HCT116 (cell line): ENCODE measurements at regions not wholly inside any gene's neighbourhood (a gene's known extent, or its start where the extent isn't known, plus 50 kb on each side); places are given as distances from the start of the nearest gene placed in this dataset.

ENCODE experiments used
- ATAC-seq: fragments of 200-7000 bp; cut with Tn5 transposase; 2 replicates; pipeline ENCODE4 v1.9.1; 2020; ENCODE audit warnings: mild to moderate bottlenecking, moderate library complexity
- BruUV-seq: library from RNA; stranded (reverse); fragments of 400-500 nt; replicated peaks from 2 replicates; lab custom pipeline; 2021; lab: Mats Ljungman, UMichigan
- CTCF ChIA-PET: fragments of 300-600 bp; sonication (Branson Sonifier 250); formaldehyde crosslinking; loops from one replicate; lab custom pipeline; 2021; ENCODE audit warnings: antibody characterized with exemption; lab: Charles Lee
- POLR2A ChIA-PET: fragments of 300-600, 350-600 bp; sonication (Branson Sonifier 250); formaldehyde crosslinking; loops from one replicate; lab custom pipeline; 2021; ENCODE audit warnings: antibody characterized with exemption; lab: Charles Lee
- RAD21 ChIA-PET, 2 experiments: fragments of 300-600 bp; sonication (Branson Sonifier 250); formaldehyde crosslinking; loops; one replicate each; lab custom pipeline; 2023; ENCODE audit warnings: low total read pairs in 2 of 2; ENCODE audit not compliant: uncharacterized antibody in 2 of 2, unreplicated experiment in 2 of 2, low non-redundant PET in 1 of 2; lab: Charles Lee
- DNase-seq: peaks from one replicate; pipeline ENCODE4 v3.0.0-alpha.2; 2010; ENCODE audit warnings: low read depth, low spot score
- H2AFZ ChIP-seq: fragments of 200-600 bp; shearing (Covaris generic), sonication (generic); 2 replicates; pipeline ENCODE4 v1.6.1; 2017; ENCODE audit warnings: low read depth, mixed run types, mixed read lengths, antibody characterized with exemption, low read length; ENCODE audit not compliant: poor library complexity, severe bottlenecking
- H3K27ac ChIP-seq: 2 replicates; pipeline ENCODE4 v1.5.1; 2012; ENCODE audit warnings: low read depth, low read length
- H3K27me3 ChIP-seq: fragments of 200-600 bp; sonication (generic); 2 replicates; pipeline ENCODE4 v1.6.1; 2016; ENCODE audit warnings: mixed run types, low read length, mixed read lengths; ENCODE audit not compliant: insufficient read depth
- H3K36me3 ChIP-seq, 2 experiments: fragments of 200-500 bp in 1 of 2; fragments of 200-600 bp in 1 of 2; sonication (Bioruptor generic) in 1 of 2; sonication (generic) in 1 of 2; 2 replicates each; pipeline versions ENCODE4 v1.5.1 to v1.6.1; 2014 to 2016; ENCODE audit warnings: low read length in 2 of 2, inconsistent platforms in 1 of 2, mixed read lengths in 1 of 2, mixed run types in 1 of 2; ENCODE audit not compliant: insufficient read depth in 2 of 2, control insufficient read depth in 1 of 2
- H3K4me1 ChIP-seq, 2 experiments: fragments of 200-600 bp in 1 of 2; sonication (generic) in 1 of 2; 2 replicates each; pipeline versions ENCODE4 v1.5.1 to v1.6.1; 2012 to 2017; ENCODE audit warnings: low read length in 2 of 2, inconsistent platforms in 1 of 2, mild to moderate bottlenecking in 1 of 2, mixed read lengths in 1 of 2, mixed run types in 1 of 2, moderate library complexity in 1 of 2; ENCODE audit not compliant: insufficient read depth in 2 of 2, control insufficient read depth in 1 of 2
- H3K4me2 ChIP-seq: fragments of 200-600 bp; sonication (generic); 2 replicates; pipeline ENCODE4 v1.6.1; 2017; ENCODE audit warnings: mixed run types, low read length, mixed read lengths
- H3K4me3 ChIP-seq, 2 experiments: fragments of 200-600 bp in 1 of 2; sonication (generic) in 1 of 2; replicated peaks in 1 of 2; 2 replicates each; pipeline ENCODE4 v1.5.1; 2011 to 2016; ENCODE audit warnings: low read length in 2 of 2, control low read depth in 1 of 2, low read depth in 1 of 2, mild to moderate bottlenecking in 1 of 2, mixed read lengths in 1 of 2, mixed run types in 1 of 2
- H3K79me2 ChIP-seq: fragments of 200-600 bp; sonication (generic); 2 replicates; pipeline ENCODE4 v1.6.1; 2017; ENCODE audit warnings: mild to moderate bottlenecking, mixed run types, low read length, moderate library complexity, mixed read lengths; ENCODE audit not compliant: insufficient read depth
- H3K9ac ChIP-seq: fragments of 200-600 bp; sonication (generic); 2 replicates; pipeline ENCODE4 v1.6.1; 2016; ENCODE audit warnings: low read length, mixed read lengths
- H3K9me2 ChIP-seq: fragments of 200-600 bp; sonication (generic), shearing (Covaris generic); 2 replicates; pipeline ENCODE4 v1.6.1; 2017; ENCODE audit warnings: mixed run types, mild to moderate bottlenecking, moderate library complexity; ENCODE audit not compliant: insufficient read depth
- H3K9me3 ChIP-seq, 2 experiments: fragments of 200-500 bp in 1 of 2; fragments of 200-600 bp in 1 of 2; sonication (Bioruptor generic) in 1 of 2; sonication (generic) in 1 of 2; 2 replicates each; pipeline ENCODE4 v1.6.1; 2014 to 2017; ENCODE audit warnings: low read length in 2 of 2, mixed read lengths in 2 of 2, inconsistent platforms in 1 of 2, low read depth in 1 of 2, mild to moderate bottlenecking in 1 of 2, mixed run types in 1 of 2, moderate library complexity in 1 of 2; ENCODE audit not compliant: control insufficient read depth in 1 of 2, insufficient read depth in 1 of 2
- H4K20me1 ChIP-seq: fragments of 200-600 bp; sonication (generic), shearing (Covaris generic); 2 replicates; pipeline ENCODE4 v1.6.1; 2017; ENCODE audit warnings: mixed run types, mild to moderate bottlenecking, moderate library complexity; ENCODE audit not compliant: insufficient read depth
- CBX3 ChIP-seq: IDR thresholded peaks from 2 replicates; pipeline ENCODE4 v1.6.1; 2012; ENCODE audit warnings: low read depth
- RAD21 ChIP-seq: IDR thresholded peaks from 2 replicates; pipeline ENCODE4 v1.6.1; 2012; ENCODE audit warnings: low read depth, mild to moderate bottlenecking
- SP1 ChIP-seq: IDR thresholded peaks from 2 replicates; pipeline ENCODE4 v1.6.1; 2012; ENCODE audit warnings: low read depth
- TCF7L2 ChIP-seq: IDR thresholded peaks from 2 replicates; pipeline ENCODE4 v1.7.0; 2011; ENCODE audit warnings: borderline replicate concordance, inconsistent platforms; ENCODE audit not compliant: insufficient read depth, insufficient read length; ENCODE audit errors: extremely low read depth
- ZFX ChIP-seq: fragments of 450-650 bp; IDR thresholded peaks from 2 replicates; pipeline ENCODE4 v1.6.1; 2017
- intact Hi-C: fragments of 100-400 bp; cut with micrococcal nuclease; formaldehyde crosslinking; loops from 2 replicates; pipeline ENCODE4 v1.10.0; 2022
- TF ChIP-seq, protein P1 (sequence below): IDR thresholded peaks from 2 replicates; pipeline ENCODE4 v1.6.1; 2012
- TF ChIP-seq, protein P2 (sequence below), 3 experiments: fragments of 200-600 bp in 1 of 3; sonication (generic) in 1 of 3; IDR thresholded peaks in 2 of 3; conservative IDR thresholded peaks in 1 of 3; 2 replicates each; pipeline ENCODE4 v1.5.1; 2012 to 2017; ENCODE audit warnings: low read depth in 2 of 3, low read length in 2 of 3, antibody characterized with exemption in 1 of 3, borderline replicate concordance in 1 of 3, control low read depth in 1 of 3, mild to moderate bottlenecking in 1 of 3, mixed read lengths in 1 of 3, mixed run types in 1 of 3, moderate library complexity in 1 of 3; ENCODE audit not compliant: insufficient read depth in 1 of 3
- TF ChIP-seq, protein P3 (sequence below): IDR thresholded peaks from 2 replicates; pipeline ENCODE4 v1.6.1; 2012; ENCODE audit warnings: low read depth

GRCh38 chr17:69997332-69997731 is 77.7 kb upstream of the KCNJ16 start:
- H3K27me3 ChIP-seq: no peaks in the 10 kb centered on the region
- BruUV-seq: no TSS peak
- no peak overlapping the region for H2AFZ ChIP-seq
- CTCF ChIA-PET: no interaction called here
- no peaks in the 10 kb centered on the region for H4K20me1 ChIP-seq
- no peak for ATAC-seq
- no peak for DNase-seq
- no peaks in the 10 kb centered on the region for H3K4me1 ChIP-seq
- no peak overlapping the region for H3K27ac ChIP-seq
- POLR2A ChIA-PET: no interaction called here
- H3K4me3 ChIP-seq: no peak overlapping the region
- H3K4me2 ChIP-seq: no peak overlapping the region
- H3K9me3 ChIP-seq: peaks cover 3 to 23% of the 10 kb centered on the region in 2 experiments; a peak in 2 of 4 replicates
- RAD21 ChIA-PET: no interaction called here
- H3K9me2 ChIP-seq: no peaks in the 10 kb centered on the region
- no peaks in the 10 kb centered on the region for H3K36me3 ChIP-seq
- intact Hi-C loops: no loop called here
- H3K9ac ChIP-seq: no peak overlapping the region
- H3K79me2 ChIP-seq: no peaks in the 10 kb centered on the region
- TF ChIP-seq SP1: no peak
- TF ChIP-seq, protein P1, sequence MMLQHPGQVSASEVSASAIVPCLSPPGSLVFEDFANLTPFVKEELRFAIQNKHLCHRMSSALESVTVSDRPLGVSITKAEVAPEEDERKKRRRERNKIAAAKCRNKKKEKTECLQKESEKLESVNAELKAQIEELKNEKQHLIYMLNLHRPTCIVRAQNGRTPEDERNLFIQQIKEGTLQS: no peak
- no peak for TF ChIP-seq TCF7L2
- no peak for TF ChIP-seq RAD21

- BruUV-seq: no TSS peak
- Histone ChIP-seq H3K27ac (no peak overlapping the region), H3K9me2 (no peaks in the 10 kb centered on the region), H3K9ac (no peak overlapping the region), H3K4me1 (no peaks in the 10 kb centered on the region), H3K27me3 (no peaks in the 10 kb centered on the region), H3K4me2 (no peak overlapping the region), H3K4me3 (no peak overlapping the region), H3K9me3 (peaks cover 3 to 15% of the 10 kb centered on the region in 2 experiments; a peak in 2 of 4 replicates), H3K79me2 (no peaks in the 10 kb centered on the region), H4K20me1 (no peaks in the 10 kb centered on the region), H3K36me3 (no peaks in the 10 kb centered on the region), H2AFZ (no peak overlapping the region)
- ChIA-PET RAD21 (no interaction called here), CTCF (no interaction called here), POLR2A (no interaction called here)
- TF ChIP-seq, protein P1: no peak
- TF ChIP-seq CBX3 (no peak), ZFX (no peak)
- TF ChIP-seq, protein P2, sequence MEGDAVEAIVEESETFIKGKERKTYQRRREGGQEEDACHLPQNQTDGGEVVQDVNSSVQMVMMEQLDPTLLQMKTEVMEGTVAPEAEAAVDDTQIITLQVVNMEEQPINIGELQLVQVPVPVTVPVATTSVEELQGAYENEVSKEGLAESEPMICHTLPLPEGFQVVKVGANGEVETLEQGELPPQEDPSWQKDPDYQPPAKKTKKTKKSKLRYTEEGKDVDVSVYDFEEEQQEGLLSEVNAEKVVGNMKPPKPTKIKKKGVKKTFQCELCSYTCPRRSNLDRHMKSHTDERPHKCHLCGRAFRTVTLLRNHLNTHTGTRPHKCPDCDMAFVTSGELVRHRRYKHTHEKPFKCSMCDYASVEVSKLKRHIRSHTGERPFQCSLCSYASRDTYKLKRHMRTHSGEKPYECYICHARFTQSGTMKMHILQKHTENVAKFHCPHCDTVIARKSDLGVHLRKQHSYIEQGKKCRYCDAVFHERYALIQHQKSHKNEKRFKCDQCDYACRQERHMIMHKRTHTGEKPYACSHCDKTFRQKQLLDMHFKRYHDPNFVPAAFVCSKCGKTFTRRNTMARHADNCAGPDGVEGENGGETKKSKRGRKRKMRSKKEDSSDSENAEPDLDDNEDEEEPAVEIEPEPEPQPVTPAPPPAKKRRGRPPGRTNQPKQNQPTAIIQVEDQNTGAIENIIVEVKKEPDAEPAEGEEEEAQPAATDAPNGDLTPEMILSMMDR (IDR thresholded peaks at IDR 0.05 in 2 of 3, conservative IDR thresholded peaks at IDR 0.05 in 1 of 3; ENCODE audit: borderline replicate concordance in 1 of 3, insufficient read depth in 1 of 3, low read depth in 2 of 3, low read length in 2 of 3): no peak
- TF ChIP-seq, protein P3, sequence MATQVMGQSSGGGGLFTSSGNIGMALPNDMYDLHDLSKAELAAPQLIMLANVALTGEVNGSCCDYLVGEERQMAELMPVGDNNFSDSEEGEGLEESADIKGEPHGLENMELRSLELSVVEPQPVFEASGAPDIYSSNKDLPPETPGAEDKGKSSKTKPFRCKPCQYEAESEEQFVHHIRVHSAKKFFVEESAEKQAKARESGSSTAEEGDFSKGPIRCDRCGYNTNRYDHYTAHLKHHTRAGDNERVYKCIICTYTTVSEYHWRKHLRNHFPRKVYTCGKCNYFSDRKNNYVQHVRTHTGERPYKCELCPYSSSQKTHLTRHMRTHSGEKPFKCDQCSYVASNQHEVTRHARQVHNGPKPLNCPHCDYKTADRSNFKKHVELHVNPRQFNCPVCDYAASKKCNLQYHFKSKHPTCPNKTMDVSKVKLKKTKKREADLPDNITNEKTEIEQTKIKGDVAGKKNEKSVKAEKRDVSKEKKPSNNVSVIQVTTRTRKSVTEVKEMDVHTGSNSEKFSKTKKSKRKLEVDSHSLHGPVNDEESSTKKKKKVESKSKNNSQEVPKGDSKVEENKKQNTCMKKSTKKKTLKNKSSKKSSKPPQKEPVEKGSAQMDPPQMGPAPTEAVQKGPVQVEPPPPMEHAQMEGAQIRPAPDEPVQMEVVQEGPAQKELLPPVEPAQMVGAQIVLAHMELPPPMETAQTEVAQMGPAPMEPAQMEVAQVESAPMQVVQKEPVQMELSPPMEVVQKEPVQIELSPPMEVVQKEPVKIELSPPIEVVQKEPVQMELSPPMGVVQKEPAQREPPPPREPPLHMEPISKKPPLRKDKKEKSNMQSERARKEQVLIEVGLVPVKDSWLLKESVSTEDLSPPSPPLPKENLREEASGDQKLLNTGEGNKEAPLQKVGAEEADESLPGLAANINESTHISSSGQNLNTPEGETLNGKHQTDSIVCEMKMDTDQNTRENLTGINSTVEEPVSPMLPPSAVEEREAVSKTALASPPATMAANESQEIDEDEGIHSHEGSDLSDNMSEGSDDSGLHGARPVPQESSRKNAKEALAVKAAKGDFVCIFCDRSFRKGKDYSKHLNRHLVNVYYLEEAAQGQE: no peak
- intact Hi-C loops: no loop called here
- ATAC-seq (no peak), DNase-seq (no peak)
These were observed 75.8 kb upstream of the KCNJ16 start for GRCh38 chr17:69999253-69999652.
